Muscle of arm (tissue), 1 donor: ENCODE measurements at regions not wholly inside any gene's neighbourhood (a gene's known extent, or its start where the extent isn't known, plus 50 kb on each side); places are given as distances from the start of the nearest gene placed in this dataset.
"Not testable (repeated sequence)": the region's sequence is repeated elsewhere in the genome, so short reads cannot be mapped to it uniquely, and the experiment has no call there.

ENCODE experiments used
- DNase-seq: peaks from one replicate; pipeline ENCODE4 v3.0.0-alpha.2; 2013

- DNase-seq = peak; percentile 30
Observed at GRCh38 chr11:42311514-42311913, 852.1 kb upstream of the LRRC4C start.

DNA sequence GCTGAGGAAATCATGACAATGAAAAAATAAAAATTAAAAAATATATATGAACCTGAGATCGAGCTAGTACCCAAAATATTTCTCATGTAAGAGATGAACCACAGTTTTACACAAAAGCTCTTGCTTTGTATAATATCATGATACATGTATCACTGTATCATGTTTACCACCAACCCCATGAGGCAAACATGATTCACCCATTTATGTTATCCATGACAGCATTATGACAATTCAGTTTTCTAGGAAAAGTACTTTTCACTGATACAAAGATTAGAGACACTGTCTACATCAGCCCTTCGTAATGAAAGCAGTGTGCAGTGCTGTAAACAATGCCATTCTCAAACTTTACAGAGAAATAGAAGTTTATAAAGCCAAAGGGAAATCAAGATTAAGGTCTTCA lies 852.5 kb upstream of the LRRC4C start:
- DNase-seq = no peak

- no peak for DNase-seq
Observed at GRCh38 chr11:42315267-42315666, 855.8 kb upstream of the LRRC4C start.

DNA sequence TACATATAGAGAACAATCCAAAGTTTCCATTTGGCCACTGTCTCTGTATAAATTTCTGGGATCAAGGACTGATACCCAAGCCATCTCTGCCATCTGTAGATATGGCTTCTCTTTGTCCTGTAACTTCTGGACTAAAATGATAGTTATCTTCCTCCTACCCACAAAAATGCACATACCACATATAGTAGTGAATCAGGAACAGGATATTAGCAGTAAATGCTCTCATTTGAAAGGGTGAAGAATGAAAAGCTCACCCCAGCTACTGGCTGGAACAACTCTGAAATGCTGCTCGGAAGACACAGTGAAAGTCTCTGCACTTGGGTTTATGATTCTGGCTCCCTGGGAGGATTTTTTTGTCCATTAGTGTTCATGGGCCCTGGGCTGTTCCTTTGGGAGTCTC lies 856.4 kb upstream of the LRRC4C start:
- no peak for DNase-seq

DNA sequence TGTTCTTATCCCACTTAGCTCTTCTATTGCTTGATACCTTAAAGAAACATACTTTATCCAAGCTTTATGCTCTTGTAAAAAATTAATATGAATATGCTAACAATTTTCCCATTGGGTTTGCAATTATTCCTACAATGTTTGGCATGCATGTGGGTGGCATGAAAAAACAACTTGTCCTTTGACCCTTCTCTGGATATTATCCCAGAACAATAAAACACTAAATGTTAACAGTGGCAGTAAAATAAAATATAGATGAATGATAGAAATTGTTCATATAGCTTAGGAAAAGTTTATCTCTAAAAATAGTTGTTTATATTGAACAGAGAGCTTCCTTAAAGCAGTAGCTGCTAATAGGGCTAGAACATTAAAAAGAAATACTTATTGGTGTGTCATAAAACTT lies 860.5 kb upstream of the LRRC4C start:
- DNase-seq = no peak

- no peak for DNase-seq
Observed at GRCh38 chr11:42329929-42330565, 870.6 kb upstream of the LRRC4C start.

DNA sequence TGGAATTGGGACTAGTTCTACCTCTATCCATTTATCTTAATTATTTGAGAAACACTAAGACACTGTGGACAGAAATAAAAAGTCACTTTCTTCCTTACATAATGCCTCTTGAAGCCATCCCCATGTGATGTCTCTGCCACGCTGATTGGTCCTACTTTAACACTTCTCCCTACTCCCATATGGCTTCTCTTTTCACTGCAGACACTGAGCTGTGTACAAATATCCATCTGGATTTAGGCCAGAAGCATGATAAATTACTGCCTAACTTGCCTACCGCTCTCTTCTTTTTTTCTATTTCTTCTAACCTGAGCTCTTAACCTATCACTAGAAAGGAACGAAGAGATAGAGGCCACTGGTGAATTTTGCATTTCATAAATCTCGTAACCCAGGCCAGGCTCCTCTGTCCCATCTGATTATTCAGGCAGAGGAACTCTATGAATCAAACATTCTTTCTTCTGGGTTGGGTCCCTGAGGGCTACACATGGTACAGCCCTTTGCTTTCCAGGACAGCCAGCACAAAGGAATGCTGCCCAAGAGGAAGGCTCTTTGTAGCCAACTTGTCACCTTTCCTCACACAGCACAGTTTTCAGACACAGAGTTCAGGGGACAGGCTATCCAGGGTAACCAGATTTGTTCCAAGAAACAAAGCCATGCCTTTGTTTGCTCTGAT lies 878.5 kb upstream of the LRRC4C start:
- no peak for DNase-seq

DNA sequence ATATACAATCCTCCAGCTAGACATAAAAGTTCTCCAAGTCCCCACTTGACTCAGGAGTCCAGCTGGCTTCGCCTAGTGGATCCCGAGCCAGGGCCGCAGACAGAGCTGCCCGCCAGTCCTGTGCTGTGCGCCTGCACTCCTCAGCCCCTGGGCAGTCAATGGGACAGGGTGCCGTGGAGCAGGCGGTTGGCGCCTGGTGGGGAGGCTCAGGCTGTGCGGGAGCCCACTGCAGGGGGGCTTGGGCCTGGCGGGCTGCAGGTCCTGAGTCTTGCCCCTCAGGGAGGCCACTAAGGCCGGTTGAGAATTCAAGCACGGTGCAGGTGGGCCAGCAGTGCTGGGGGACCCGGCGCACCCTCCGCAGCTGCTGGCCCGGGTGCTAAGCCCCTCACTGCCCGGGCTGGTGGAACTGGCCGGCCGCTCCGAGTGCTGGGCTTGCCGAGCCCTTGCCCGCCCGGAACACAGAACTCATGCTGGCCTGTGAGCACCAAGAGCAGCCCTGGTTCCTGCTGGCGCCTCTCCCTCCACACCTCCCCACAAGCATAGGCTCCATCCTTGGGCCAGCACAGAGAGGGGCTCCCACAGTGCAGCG lies 884.8 kb upstream of the LRRC4C start:
- DNase-seq = no peak

DNA sequence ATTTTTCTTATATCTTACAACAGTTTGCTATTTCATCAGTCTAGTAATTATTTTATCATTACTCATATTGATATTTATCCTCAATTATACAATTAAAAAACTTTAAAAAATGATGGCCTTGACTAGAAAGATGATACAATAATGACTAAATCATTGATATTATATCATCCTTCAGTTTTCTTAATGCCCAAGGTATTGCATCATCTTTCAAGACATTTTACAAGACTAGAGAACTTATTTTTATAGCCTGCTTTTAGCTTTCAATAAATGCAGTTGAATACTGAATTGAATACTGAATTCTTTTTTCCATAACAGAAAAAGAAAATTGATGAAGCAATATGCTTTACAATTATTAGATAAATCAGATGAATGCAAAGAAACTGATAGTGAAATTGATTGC lies 886.5 kb upstream of the LRRC4C start:
- DNase-seq = no peak

- DNase-seq = no peak
Observed at GRCh38 chr11:42363701-42364100, 904.2 kb upstream of the LRRC4C start.

DNA sequence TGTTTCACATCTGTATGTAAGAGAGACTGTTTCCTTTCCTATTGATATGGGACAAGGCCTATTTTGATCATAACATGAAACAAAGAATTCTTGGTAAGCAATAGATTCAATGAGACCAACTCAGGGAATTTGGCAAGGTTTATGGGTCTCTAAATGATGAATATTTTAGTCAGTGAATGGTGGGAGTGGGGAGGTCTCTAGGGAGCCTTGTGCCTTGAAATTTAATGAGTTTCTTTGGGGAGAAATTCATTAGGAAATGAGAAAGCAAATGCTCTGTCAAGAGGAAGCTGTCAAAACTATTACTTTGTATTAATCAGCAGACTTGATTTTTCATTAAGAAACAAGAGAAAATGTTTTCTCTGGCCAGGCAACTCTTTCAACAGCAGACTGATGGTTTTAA lies 921.7 kb upstream of the API5 start:
- no peak for DNase-seq

DNA sequence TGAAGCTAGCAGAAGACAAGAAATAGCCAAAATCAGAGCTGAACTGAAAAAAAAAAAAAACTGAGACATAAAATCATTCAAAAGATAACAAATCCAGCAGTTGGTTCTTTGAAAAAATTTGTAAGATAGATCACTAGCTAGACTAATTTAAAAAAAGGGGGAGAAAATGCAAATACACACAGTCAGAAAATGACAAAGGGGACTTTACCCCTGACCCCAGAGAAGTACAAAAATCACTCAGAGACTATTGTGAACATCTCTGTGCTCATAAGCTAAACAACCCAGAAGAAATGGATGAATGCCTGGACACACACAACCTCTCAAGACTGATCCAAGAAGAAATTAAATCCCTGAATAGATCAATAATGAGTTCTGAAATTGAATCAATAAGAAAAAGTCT lies 914.3 kb upstream of the API5 start:
- DNase-seq = no peak

GRCh38 chr11:42407341-42407740 lies 904.5 kb upstream of the API5 start:
- peak; percentile 8 for DNase-seq

- no peak for DNase-seq
Observed at GRCh38 chr11:42410251-42410955, 901.4 kb upstream of the API5 start.

- no peak for DNase-seq
Observed at GRCh38 chr11:42412590-42412989, 899.2 kb upstream of the API5 start.

GRCh38 chr11:42417691-42418090 lies 894.1 kb upstream of the API5 start:
- no peak for DNase-seq

DNA sequence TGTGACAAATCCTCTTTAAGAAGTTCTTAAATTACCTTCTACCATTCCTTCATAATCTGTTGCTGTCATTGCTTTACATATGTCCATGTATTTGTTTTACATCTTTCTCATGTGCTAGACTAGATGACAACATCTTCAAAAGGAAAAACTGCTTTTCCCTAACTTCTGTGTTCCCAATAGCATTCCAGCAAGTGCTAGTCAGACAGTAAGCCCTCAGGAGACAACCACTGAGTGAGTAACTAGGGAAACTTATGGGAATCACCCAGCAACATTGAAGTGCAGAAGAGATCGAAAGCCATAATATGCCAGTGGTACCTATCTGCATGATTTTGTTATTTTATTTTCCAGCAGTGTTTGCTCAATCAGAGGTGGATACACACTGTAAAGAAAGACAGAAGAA lies 889.7 kb upstream of the API5 start:
- DNase-seq = no peak

DNA sequence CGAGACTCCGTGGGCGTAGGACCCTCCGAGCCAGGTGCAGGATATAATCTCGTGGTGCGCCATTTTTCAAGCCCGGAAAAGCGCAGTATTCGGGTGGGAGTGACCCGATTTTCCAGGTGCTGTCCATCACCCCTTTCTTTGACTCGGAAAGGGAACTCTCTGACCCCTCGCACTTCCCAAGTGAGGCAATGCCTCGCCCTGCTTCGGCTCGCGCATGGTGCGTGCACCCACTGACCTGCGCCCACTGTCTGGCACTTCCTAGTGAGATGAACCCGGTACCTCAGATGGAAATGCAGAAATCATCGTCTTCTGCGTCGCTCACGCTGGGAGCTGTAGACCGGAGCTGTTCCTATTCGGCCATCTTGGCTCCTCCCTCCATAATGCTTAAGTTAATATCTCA lies 876.9 kb upstream of the API5 start:
- not testable (repeated sequence) for DNase-seq

DNA sequence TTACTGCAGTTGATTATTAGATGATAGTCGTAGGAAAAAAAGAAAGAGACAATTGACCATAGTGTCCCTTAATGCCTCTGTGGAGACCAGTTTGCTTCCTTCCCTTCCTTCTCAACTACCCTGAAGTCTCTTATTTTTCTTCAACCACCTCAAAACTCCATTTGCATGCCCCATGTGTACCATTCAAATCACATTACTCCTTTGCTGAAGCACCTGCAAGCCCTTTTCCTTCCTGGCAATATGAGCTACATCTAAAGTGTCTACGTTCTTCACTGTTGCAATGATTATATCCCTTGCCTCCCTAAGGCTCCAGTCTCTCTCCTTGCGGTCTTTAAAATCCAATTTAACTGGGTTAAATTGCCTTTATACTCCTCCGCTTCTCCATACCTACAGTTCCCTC lies 867.4 kb upstream of the API5 start:
- DNase-seq = no peak

DNA sequence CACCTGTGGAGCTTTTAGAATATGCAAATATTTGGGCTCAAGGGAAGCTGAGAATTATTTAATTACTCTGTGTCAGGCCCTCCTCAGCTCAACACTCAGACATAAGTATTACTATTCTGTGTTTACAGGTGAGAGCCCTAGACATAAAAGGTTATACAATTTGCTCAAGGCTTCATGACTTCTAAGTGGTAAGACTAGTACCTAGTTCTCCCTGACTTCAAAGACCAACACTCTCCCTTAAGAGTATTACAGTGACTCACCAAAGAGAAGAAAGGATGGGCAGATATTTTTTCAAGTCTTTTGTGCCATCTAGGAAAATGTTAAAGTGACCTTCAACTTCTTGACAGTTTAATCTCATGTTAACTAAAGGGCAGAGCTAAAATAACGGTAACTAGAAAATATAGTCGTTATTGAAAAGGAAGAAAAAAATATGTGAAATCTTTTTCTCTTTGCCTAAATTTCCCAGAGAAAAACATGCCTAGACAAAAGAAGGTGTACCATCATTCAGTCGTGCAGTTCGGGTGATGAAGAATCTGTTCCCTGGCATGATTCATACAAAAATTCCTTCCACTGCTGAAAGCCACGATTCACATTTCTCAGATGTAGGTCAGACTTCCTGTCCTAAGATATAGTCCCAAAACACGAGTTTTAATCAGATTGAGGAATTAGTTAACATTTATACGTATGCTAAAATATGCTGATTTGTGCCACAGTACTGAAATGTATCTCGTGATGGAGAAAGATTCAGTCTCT lies 849.1 kb upstream of the API5 start:
- DNase-seq = no peak

- DNase-seq = no peak
Observed at GRCh38 chr11:42465623-42466022, 846.2 kb upstream of the API5 start.

DNA sequence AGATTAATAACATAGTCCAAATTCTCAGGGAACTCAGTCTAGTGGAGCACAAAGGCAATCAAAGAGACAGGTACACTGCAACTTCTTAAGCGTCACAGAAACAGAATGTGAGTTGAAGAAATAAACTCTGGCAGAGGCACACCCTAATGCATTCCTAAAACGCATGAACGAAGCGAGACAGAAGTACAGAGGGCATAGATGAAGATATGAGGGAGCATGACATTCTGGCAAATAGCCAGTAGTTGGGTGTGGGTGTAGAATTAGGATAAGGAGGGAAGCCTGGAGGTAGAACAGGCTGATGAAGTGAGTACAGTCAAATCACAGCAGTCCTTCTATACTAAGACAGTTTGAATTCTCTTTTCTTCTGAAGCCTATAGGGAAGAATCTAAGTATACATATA lies 838.7 kb upstream of the API5 start:
- DNase-seq = no peak
